ENCODE measurements at regions not wholly inside any gene's neighbourhood (a gene's known extent, or its start where the extent isn't known, plus 50 kb on each side); places are given as distances from the start of the nearest gene placed in this dataset.

- Histone ChIP-seq H3K9me2 (ENCODE audit: insufficient read depth) (no peaks in the 10 kb centered on the region), H3F3A (ENCODE audit: insufficient read depth, low read depth) (no peaks in the 10 kb centered on the region), H3K4me1 (replicated peaks; ENCODE audit: insufficient read depth) (no peaks in the 10 kb centered on the region), H3K79me2 (ENCODE audit: low read depth) (no peaks in the 10 kb centered on the region), H2AFZ (no peak overlapping the region), H3K36me3 (ENCODE audit: low read depth) (no peaks in the 10 kb centered on the region), H3K4me2 (no peak overlapping the region), H3K4me3 (no peak overlapping the region), H3K9me3 (ENCODE audit: insufficient read depth, low read depth) (no peaks in the 10 kb centered on the region), H4K20me1 (ENCODE audit: insufficient read depth) (no peaks in the 10 kb centered on the region), H3K27ac (no peak overlapping the region), H3K27me3 (ENCODE audit: insufficient read depth, low read depth) (no peaks in the 10 kb centered on the region)
- TF ChIP-seq CTCF (conservative IDR thresholded peaks at IDR 0.05) = no peak
- no peak for TF ChIP-seq EZH2 (IDR thresholded peaks at IDR 0.05; ENCODE audit: low read depth)
- DNase-seq = no peak
- ChIA-PET POLR2A (ENCODE audit: unreplicated experiment) (no interaction called here), CTCF (no interaction called here)
- BruUV-seq (replicated peaks) = no TSS peak
- intact Hi-C loops (cut with micrococcal nuclease; ENCODE audit: unreplicated experiment) = no loop called here
Observed at GRCh38 chr4:136962868-136963267, 569.4 kb downstream of the PCDH18 start.

- no peak overlapping the region for H3K4me2 ChIP-seq
- no peak for TF ChIP-seq EZH2 (IDR thresholded peaks at IDR 0.05; ENCODE audit: low read depth)
- no peak for TF ChIP-seq CTCF (conservative IDR thresholded peaks at IDR 0.05)
Observed at GRCh38 chr4:136946307-136946907, 585.9 kb downstream of the PCDH18 start.

GRCh38 chr4:136939781-136940180, 592.5 kb downstream of the PCDH18 start:
- BruUV-seq (replicated peaks) = no TSS peak

More at GRCh38 chr4:136946307-136946907, 585.9 kb downstream of the PCDH18 start:
- Histone ChIP-seq H3K27ac (no peak overlapping the region), H4K20me1 (ENCODE audit: insufficient read depth) (no peaks in the 10 kb centered on the region), H3K4me1 (replicated peaks; ENCODE audit: insufficient read depth) (no peaks in the 10 kb centered on the region), H3K79me2 (ENCODE audit: low read depth) (no peaks in the 10 kb centered on the region), H3K9me3 (ENCODE audit: insufficient read depth, low read depth) (no peaks in the 10 kb centered on the region), H3K27me3 (ENCODE audit: insufficient read depth, low read depth) (no peaks in the 10 kb centered on the region), H3K36me3 (ENCODE audit: low read depth) (no peaks in the 10 kb centered on the region), H2AFZ (no peak overlapping the region), H3K9me2 (ENCODE audit: insufficient read depth) (no peaks in the 10 kb centered on the region), H3K4me3 (no peak overlapping the region), H3F3A (ENCODE audit: insufficient read depth, low read depth) (no peaks in the 10 kb centered on the region)
- no TSS peak for BruUV-seq (replicated peaks)
- ChIA-PET CTCF (no interaction called here), POLR2A (ENCODE audit: unreplicated experiment) (no interaction called here)
- intact Hi-C loops (cut with micrococcal nuclease; ENCODE audit: unreplicated experiment) = no loop called here
- DNase-seq = no peak

More at GRCh38 chr4:136939781-136940180, 592.5 kb downstream of the PCDH18 start:
- Histone ChIP-seq H3K27ac (no peak overlapping the region), H3K9me3 (ENCODE audit: insufficient read depth, low read depth) (no peaks in the 10 kb centered on the region), H3F3A (ENCODE audit: insufficient read depth, low read depth) (no peaks in the 10 kb centered on the region), H3K4me2 (no peak overlapping the region), H3K79me2 (ENCODE audit: low read depth) (no peaks in the 10 kb centered on the region), H3K4me3 (no peak overlapping the region), H3K27me3 (ENCODE audit: insufficient read depth, low read depth) (no peaks in the 10 kb centered on the region), H3K36me3 (ENCODE audit: low read depth) (no peaks in the 10 kb centered on the region), H3K4me1 (replicated peaks; ENCODE audit: insufficient read depth) (no peaks in the 10 kb centered on the region), H2AFZ (no peak overlapping the region), H4K20me1 (ENCODE audit: insufficient read depth) (no peaks in the 10 kb centered on the region), H3K9me2 (ENCODE audit: insufficient read depth) (no peaks in the 10 kb centered on the region)
- no peak for TF ChIP-seq EZH2 (IDR thresholded peaks at IDR 0.05; ENCODE audit: low read depth)
- TF ChIP-seq CTCF (conservative IDR thresholded peaks at IDR 0.05) = no peak
- DNase-seq = no peak
- ChIA-PET CTCF (no interaction called here), POLR2A (ENCODE audit: unreplicated experiment) (no interaction called here)
- intact Hi-C loops (cut with micrococcal nuclease; ENCODE audit: unreplicated experiment) = no loop called here

Measured in PC-9 (cell line).